Muscle of leg (tissue), 3 donors: ENCODE measurements at regions not wholly inside any gene's neighbourhood (a gene's known extent, or its start where the extent isn't known, plus 50 kb on each side); places are given as distances from the start of the nearest gene placed in this dataset.

Experiments
- DNase-seq: peaks from one replicate; pipeline ENCODE4 v3.0.0; 2013
- H3K27ac ChIP-seq: one replicate; pipeline ENCODE4 v1.5.1; 2013; ENCODE audit warnings: mild to moderate bottlenecking, low read length, control low read depth
- H3K27me3 ChIP-seq: one replicate; pipeline ENCODE4 v1.6.1; 2013; ENCODE audit warnings: low read length; ENCODE audit not compliant: control insufficient read depth, insufficient read depth
- H3K36me3 ChIP-seq: one replicate; pipeline ENCODE4 v1.6.1; 2013; ENCODE audit warnings: low read length; ENCODE audit not compliant: control insufficient read depth, insufficient read depth
- H3K4me1 ChIP-seq: one replicate; pipeline ENCODE4 v1.6.1; 2013; ENCODE audit warnings: low read length; ENCODE audit not compliant: control insufficient read depth, insufficient read depth
- H3K4me3 ChIP-seq: one replicate; pipeline ENCODE4 v1.5.1; 2013; ENCODE audit warnings: low read length, control low read depth
- H3K9me3 ChIP-seq: replicated peaks from 2 replicates; pipeline ENCODE4 v1.6.1; 2013; ENCODE audit warnings: low read depth, low read length; ENCODE audit not compliant: control insufficient read depth
- WGBS: methylation state at CpG from one replicate; pipeline ENCODE4 v1.1.5; 2013; ENCODE audit warnings: missing lambda C conversion rate; ENCODE audit not compliant: insufficient coverage; 5-methylcytosine and 5-hydroxymethylcytosine counted together

DNA sequence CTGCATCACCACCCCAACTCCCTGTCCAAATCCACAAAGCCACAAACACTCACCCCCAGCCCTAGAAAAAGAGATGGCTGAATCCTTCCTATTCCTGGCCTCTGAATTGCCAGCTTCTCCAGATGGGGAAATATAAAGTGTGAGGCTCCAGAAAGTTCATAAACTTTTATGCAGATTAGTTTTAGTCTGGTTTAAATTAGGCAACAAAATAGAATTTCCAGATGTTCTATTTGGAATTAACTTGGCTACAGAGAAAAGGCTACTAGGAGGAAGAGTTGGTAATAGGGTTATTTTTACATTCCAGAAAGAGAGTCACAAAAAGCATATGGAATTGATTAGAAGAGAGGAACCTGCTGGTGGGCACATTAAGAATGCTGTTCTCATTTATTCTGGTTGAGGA is 56.0 kb downstream of the EN1 start:
- Histone ChIP-seq H3K4me1 (peaks cover 14% of the 10 kb centered on the region), H3K27ac (peak overlapping the region; percentile 7), H3K4me3 (no peak overlapping the region), H3K36me3 (no peaks in the 10 kb centered on the region), H3K27me3 (peaks cover 2% of the 10 kb centered on the region), H3K9me3 (no peaks in the 10 kb centered on the region)
- peak; percentile 80 for DNase-seq

DNA sequence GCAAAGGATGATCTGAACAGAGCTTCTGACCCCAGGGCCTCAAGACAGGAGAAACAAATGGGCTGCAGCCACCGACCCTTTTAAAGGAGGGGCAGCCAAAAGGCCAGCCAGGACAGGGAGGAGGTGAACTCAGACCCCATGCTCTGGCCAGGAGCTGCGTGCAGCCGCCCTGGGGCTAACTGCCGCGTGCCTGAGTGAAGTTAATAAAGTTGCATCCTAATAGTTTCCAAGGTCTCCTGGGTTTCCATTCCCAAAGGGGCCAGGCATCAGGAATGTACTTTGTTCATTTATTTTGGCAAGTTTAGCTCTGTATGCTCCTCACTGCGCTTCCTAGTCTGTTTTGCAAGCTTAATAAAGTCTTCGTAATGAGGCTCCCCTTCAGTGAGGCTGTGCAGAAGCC is 60.7 kb downstream of the EN1 start:
- DNase-seq: peak; percentile 27
- no peak overlapping the region for H3K27ac ChIP-seq
- H3K4me3 ChIP-seq: no peak overlapping the region
- H3K9me3 ChIP-seq: no peaks in the 10 kb centered on the region
- WGBS: 23% methylated on average over 6 of the region's 7 CpGs
- peaks cover 13% of the 10 kb centered on the region for H3K4me1 ChIP-seq
- H3K36me3 ChIP-seq: no peaks in the 10 kb centered on the region
- peaks cover 5% of the 10 kb centered on the region for H3K27me3 ChIP-seq

DNA sequence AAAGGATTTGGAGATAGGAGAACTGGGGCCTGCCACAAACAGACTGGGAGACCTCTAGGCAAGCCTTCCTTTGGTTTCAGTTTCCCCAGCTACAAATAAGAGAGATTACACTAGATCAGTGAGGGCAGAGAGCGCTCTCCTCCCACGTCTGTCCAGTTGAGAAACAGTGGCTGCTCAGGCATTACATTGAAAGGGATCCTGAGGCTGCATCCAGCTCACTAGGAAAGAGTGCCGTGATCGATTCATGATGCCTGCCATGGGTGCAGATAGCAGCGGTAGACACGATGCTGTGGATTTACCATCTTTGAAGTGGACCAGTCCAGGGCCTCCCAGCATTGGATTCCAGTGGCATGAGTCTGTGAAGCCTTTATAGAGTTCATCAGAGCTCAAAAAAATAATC is 62.6 kb downstream of the EN1 start:
- 60% methylated on average over 4 of the region's 6 CpGs for WGBS
- peaks cover 5% of the 10 kb centered on the region for H3K27me3 ChIP-seq
- peaks cover 7% of the 10 kb centered on the region for H3K4me1 ChIP-seq
- no peak overlapping the region for H3K4me3 ChIP-seq
- no peak for DNase-seq
- H3K9me3 ChIP-seq: no peaks in the 10 kb centered on the region
- H3K27ac ChIP-seq: no peak overlapping the region
- H3K36me3 ChIP-seq: no peaks in the 10 kb centered on the region

- H3K4me3 ChIP-seq: no peak overlapping the region
- no CpG with 5 or more reads among the region's 1 CpG for WGBS
- DNase-seq: no peak
- H3K36me3 ChIP-seq: no peaks in the 10 kb centered on the region
- H3K4me1 ChIP-seq: peaks cover 3% of the 10 kb centered on the region
- H3K27me3 ChIP-seq: peaks cover 6% of the 10 kb centered on the region
- no peaks in the 10 kb centered on the region for H3K9me3 ChIP-seq
- H3K27ac ChIP-seq: no peak overlapping the region
Observed at GRCh38 chr2:118779362-118779761, 68.1 kb downstream of the EN1 start.

DNA sequence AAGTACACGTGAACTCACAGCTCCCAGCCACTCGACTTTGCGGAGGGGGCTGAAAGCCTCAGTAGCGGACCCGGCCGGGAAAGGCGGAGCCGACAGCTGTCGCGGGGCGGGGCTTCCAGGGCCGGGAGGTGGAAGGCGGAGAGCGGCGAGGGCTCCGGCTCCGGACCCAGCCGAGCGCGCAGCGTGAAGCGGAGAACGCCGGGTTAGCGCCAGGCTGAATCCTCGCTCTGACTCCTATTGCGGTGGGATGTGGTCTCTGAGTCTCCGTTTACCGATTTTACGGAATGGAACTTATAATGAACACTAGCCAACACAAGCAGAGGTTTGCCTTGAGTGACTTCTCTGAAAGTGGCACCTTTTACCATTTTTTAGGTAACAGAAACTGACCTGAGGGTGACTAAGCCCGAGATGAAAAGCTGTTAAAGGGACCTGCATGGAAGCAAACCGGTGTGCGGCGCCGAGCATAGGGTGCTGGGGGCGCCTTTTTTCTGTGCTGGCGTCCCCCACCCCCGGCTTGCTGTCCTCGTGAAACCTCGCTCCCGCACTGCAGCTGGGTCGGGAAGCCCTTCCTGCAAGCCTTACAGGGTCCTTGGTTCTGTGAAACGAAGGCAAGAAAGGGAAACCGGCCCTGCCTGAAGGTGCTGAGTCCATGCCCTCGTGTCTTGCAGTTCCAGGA is 72.9 kb downstream of the EN1 start:
- Histone ChIP-seq H3K9me3 (no peaks in the 10 kb centered on the region), H3K27ac (no peak overlapping the region), H3K4me1 (peaks cover 7% of the 10 kb centered on the region), H3K36me3 (no peaks in the 10 kb centered on the region), H3K27me3 (peaks cover 15% of the 10 kb centered on the region), H3K4me3 (peak overlapping the region; percentile 23)
- DNase-seq: peak; percentile 82
- WGBS: 1% methylated on average over 27 of the region's 45 CpGs

- no peaks in the 10 kb centered on the region for H3K9me3 ChIP-seq
- no peak overlapping the region for H3K27ac ChIP-seq
- H3K4me3 ChIP-seq: no peak overlapping the region
- 21% methylated on average over 2 of the region's 7 CpGs for WGBS
- H3K36me3 ChIP-seq: no peaks in the 10 kb centered on the region
- H3K4me1 ChIP-seq: peaks cover 7% of the 10 kb centered on the region
- peak; percentile 33 for DNase-seq
- peaks cover 15% of the 10 kb centered on the region for H3K27me3 ChIP-seq
Observed at GRCh38 chr2:118773826-118774225, 73.6 kb downstream of the EN1 start.

GRCh38 chr2:118772487-118773200 is 74.8 kb downstream of the EN1 start:
- Histone ChIP-seq H3K27ac (no peak overlapping the region), H3K9me3 (no peaks in the 10 kb centered on the region), H3K27me3 (peaks cover 17% of the 10 kb centered on the region), H3K4me3 (no peak overlapping the region), H3K4me1 (peaks cover 11% of the 10 kb centered on the region), H3K36me3 (no peaks in the 10 kb centered on the region)
- 70% methylated on average over 5 of the region's 22 CpGs for WGBS
- no peak for DNase-seq

- Histone ChIP-seq H3K4me3 (no peak overlapping the region), H3K9me3 (no peaks in the 10 kb centered on the region), H3K27me3 (peaks cover 13% of the 10 kb centered on the region), H3K4me1 (peaks cover 9% of the 10 kb centered on the region), H3K36me3 (no peaks in the 10 kb centered on the region), H3K27ac (no peak overlapping the region)
- no peak for DNase-seq
- WGBS: 82% methylated on average over 2 of the region's 6 CpGs
Observed at GRCh38 chr2:118769707-118770400, 77.6 kb downstream of the EN1 start.

DNA sequence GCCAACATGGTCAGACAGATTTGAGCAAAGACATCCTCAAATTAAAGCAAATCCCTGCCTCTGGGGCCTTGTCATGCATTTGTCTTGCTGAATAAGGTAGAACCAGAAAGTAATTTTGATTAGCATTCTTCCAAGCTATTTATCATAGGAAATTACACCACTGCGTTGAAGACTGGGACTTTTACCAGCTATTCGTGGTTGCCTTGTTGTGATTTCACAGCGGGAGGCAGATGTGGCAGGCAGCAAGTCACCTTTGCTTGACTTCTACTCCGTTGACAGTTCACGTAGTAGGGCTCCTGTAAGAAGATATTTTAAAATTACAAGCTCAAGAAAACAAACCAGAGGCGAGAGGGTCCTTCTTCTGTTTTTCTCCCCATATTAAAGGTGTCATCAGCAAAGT is 80.6 kb downstream of the EN1 start:
- DNase-seq: no peak
- H3K4me1 ChIP-seq: peaks cover 8% of the 10 kb centered on the region
- H3K27ac ChIP-seq: no peak overlapping the region
- no peaks in the 10 kb centered on the region for H3K36me3 ChIP-seq
- H3K9me3 ChIP-seq: no peaks in the 10 kb centered on the region
- no peak overlapping the region for H3K4me3 ChIP-seq
- H3K27me3 ChIP-seq: peaks cover 3% of the 10 kb centered on the region
- WGBS: 71% methylated on average over 4 of the region's 6 CpGs

GRCh38 chr2:118764855-118765254 is 82.6 kb downstream of the EN1 start:
- Histone ChIP-seq H3K4me1 (peaks cover 10% of the 10 kb centered on the region), H3K36me3 (no peaks in the 10 kb centered on the region), H3K27ac (no peak overlapping the region), H3K9me3 (no peaks in the 10 kb centered on the region), H3K4me3 (no peak overlapping the region), H3K27me3 (peaks cover 2% of the 10 kb centered on the region)
- DNase-seq: no peak
- WGBS: 71% methylated on average over 1 of the region's 4 CpGs
